ENCODE measurements at regions not wholly inside any gene's neighbourhood (a gene's known extent, or its start where the extent isn't known, plus 50 kb on each side); places are given as distances from the start of the nearest gene placed in this dataset.

DNA sequence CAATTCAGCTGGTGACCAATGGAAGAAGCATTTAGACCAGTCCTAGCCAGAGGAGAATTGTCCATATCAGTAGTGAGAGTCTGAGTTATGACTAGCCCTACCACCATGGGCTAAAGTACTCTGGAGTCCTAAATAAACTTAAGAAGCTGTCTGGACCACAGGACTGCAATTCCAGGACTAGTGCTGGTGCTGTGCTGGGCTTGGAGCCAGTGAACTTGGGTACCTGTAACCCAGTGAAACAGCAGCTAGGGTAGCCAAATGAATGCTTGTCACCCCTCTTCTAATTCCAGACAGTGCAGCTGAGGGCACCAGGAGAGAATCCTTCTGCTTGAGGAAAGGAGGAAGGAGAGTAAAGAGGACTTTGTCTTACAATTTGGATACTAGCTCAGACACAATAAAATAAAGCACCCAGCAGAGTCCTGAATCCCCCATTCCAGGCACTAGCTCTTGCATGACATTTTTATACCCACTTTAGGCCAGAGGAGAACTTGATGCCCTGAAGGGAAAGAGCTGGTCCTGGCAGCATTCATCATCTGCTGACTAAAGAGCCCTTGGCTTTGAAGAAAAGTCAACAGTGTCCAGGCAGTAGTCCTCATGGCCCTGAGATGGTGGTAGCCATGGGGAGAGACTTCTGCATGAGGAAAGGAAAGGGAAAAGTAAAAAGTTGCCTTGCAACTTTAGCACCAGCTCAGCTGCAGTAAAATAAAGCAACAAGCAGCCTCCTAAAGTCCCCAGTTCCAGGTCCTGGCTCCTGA lies 2675.7 kb downstream of the PCDH7 start:
- intact Hi-C loops (cut with micrococcal nuclease; ENCODE audit: unreplicated experiment): no loop called here
- Histone ChIP-seq H3K4me1 (ENCODE audit: control insufficient read depth, insufficient read depth, low read length) (no peaks in the 10 kb centered on the region), H3K27ac (ENCODE audit: low read length) (no peak overlapping the region)

DNA sequence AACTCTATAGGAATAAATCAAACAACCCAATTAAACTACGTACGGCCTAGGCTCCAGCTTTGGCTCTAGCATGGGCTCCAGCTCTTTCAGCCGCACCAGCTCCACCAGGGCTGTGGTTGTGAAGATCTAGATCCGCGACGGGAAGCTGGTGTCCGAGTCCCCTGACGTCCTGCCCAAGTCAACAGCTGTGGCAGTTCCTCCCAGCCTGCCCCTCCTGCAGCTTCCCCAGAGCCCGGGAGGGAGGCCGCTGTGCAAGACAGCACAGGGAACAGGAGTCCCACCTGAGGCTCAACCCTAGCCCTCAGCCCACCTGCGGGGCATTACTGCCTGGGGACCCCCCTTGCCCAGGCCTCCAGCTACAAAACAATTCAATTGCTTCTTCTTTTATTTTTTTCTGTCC lies 2680.3 kb downstream of the PCDH7 start:
- H3K4me3 ChIP-seq (ENCODE audit: low read depth in 2 of 2, low read length in 2 of 2): no peak overlapping the region
- no TSS peak for BruUV-seq (replicated peaks)
- ATAC-seq (no peak), DNase-seq (ENCODE audit: low read depth, low spot score) (no peak)
- intact Hi-C loops (cut with micrococcal nuclease; ENCODE audit: unreplicated experiment): no loop called here
- TF ChIP-seq, protein P1, sequence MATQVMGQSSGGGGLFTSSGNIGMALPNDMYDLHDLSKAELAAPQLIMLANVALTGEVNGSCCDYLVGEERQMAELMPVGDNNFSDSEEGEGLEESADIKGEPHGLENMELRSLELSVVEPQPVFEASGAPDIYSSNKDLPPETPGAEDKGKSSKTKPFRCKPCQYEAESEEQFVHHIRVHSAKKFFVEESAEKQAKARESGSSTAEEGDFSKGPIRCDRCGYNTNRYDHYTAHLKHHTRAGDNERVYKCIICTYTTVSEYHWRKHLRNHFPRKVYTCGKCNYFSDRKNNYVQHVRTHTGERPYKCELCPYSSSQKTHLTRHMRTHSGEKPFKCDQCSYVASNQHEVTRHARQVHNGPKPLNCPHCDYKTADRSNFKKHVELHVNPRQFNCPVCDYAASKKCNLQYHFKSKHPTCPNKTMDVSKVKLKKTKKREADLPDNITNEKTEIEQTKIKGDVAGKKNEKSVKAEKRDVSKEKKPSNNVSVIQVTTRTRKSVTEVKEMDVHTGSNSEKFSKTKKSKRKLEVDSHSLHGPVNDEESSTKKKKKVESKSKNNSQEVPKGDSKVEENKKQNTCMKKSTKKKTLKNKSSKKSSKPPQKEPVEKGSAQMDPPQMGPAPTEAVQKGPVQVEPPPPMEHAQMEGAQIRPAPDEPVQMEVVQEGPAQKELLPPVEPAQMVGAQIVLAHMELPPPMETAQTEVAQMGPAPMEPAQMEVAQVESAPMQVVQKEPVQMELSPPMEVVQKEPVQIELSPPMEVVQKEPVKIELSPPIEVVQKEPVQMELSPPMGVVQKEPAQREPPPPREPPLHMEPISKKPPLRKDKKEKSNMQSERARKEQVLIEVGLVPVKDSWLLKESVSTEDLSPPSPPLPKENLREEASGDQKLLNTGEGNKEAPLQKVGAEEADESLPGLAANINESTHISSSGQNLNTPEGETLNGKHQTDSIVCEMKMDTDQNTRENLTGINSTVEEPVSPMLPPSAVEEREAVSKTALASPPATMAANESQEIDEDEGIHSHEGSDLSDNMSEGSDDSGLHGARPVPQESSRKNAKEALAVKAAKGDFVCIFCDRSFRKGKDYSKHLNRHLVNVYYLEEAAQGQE (IDR thresholded peaks at IDR 0.05; ENCODE audit: insufficient read depth in 1 of 2, low read depth in 2 of 2, low read length in 1 of 2): no peak
- TF ChIP-seq, protein P2, sequence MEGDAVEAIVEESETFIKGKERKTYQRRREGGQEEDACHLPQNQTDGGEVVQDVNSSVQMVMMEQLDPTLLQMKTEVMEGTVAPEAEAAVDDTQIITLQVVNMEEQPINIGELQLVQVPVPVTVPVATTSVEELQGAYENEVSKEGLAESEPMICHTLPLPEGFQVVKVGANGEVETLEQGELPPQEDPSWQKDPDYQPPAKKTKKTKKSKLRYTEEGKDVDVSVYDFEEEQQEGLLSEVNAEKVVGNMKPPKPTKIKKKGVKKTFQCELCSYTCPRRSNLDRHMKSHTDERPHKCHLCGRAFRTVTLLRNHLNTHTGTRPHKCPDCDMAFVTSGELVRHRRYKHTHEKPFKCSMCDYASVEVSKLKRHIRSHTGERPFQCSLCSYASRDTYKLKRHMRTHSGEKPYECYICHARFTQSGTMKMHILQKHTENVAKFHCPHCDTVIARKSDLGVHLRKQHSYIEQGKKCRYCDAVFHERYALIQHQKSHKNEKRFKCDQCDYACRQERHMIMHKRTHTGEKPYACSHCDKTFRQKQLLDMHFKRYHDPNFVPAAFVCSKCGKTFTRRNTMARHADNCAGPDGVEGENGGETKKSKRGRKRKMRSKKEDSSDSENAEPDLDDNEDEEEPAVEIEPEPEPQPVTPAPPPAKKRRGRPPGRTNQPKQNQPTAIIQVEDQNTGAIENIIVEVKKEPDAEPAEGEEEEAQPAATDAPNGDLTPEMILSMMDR (IDR thresholded peaks at IDR 0.05): no peak
- TF ChIP-seq TCF7L2 (IDR thresholded peaks at IDR 0.05; ENCODE audit: low read depth, low read length) (no peak), SIN3A (IDR thresholded peaks at IDR 0.05; ENCODE audit: borderline replicate concordance, insufficient read depth, low read depth, low read length) (no peak), POLR2AphosphoS5 (IDR thresholded peaks at IDR 0.05; ENCODE audit: low read depth, low read length) (no peak)
- no peak overlapping the region for H3K27ac ChIP-seq (ENCODE audit: low read length)
- in situ Hi-C loops (cut with HindIII; ENCODE audit: low pct_unique_long_range_greater_than_20kb, low sequenced_read_pairs): no loop called here
- CTCF ChIA-PET: no interaction called here
- H3K36me3 ChIP-seq (ENCODE audit: control insufficient read depth, insufficient read depth, low read length): no peaks in the 10 kb centered on the region
- no peaks in the 10 kb centered on the region for H3K4me1 ChIP-seq (ENCODE audit: control insufficient read depth, insufficient read depth, low read length)
- no peaks in the 10 kb centered on the region for H3K9me3 ChIP-seq (ENCODE audit: control insufficient read depth, insufficient read depth, low read depth, low read length)
- POLR2A ChIA-PET: no interaction called here
- H3K27me3 ChIP-seq (ENCODE audit: control insufficient read depth, insufficient read depth, low read length): no peaks in the 10 kb centered on the region

More for the DNA sequence above, 2675.7 kb downstream of the PCDH7 start:
- no TSS peak for BruUV-seq (replicated peaks)
- Histone ChIP-seq H3K9me3 (ENCODE audit: control insufficient read depth, insufficient read depth, low read depth, low read length) (no peaks in the 10 kb centered on the region), H3K36me3 (ENCODE audit: control insufficient read depth, insufficient read depth, low read length) (no peaks in the 10 kb centered on the region), H3K27me3 (ENCODE audit: control insufficient read depth, insufficient read depth, low read length) (no peaks in the 10 kb centered on the region), H3K4me3 (ENCODE audit: low read depth in 2 of 2, low read length in 2 of 2) (no peak overlapping the region)
- DNase-seq (ENCODE audit: low read depth, low spot score) (no peak), ATAC-seq (no peak)
- TF ChIP-seq, protein P2 (IDR thresholded peaks at IDR 0.05): no peak
- TF ChIP-seq SIN3A (IDR thresholded peaks at IDR 0.05; ENCODE audit: borderline replicate concordance, insufficient read depth, low read depth, low read length) (no peak), TCF7L2 (IDR thresholded peaks at IDR 0.05; ENCODE audit: low read depth, low read length) (no peak), POLR2AphosphoS5 (IDR thresholded peaks at IDR 0.05; ENCODE audit: low read depth, low read length) (no peak)
- TF ChIP-seq, protein P1 (IDR thresholded peaks at IDR 0.05; ENCODE audit: insufficient read depth in 1 of 2, low read depth in 2 of 2, low read length in 1 of 2): no peak
- in situ Hi-C loops (cut with HindIII; ENCODE audit: low pct_unique_long_range_greater_than_20kb, low sequenced_read_pairs): no loop called here
- ChIA-PET CTCF (no interaction called here), POLR2A (no interaction called here)

Measured in Panc1 (cell line).